GM20431 (cell line): ENCODE measurements at regions not wholly inside any gene's neighbourhood (a gene's known extent, or its start where the extent isn't known, plus 50 kb on each side); places are given as distances from the start of the nearest gene placed in this dataset.

Experiments
- in situ Hi-C: fragments of 300-500 bp; cut with MseI, MboI; formaldehyde crosslinking; loops from one replicate; pipeline ENCODE4 v1.15.0; 2020; ENCODE audit warnings: low sequenced_read_pairs; ENCODE audit not compliant: unreplicated experiment

GRCh38 chr20:51854921-51855320 lies 52.6 kb upstream of the SALL4 start:
- in situ Hi-C loops: no loop called here
